ENCODE measurements at regions not wholly inside any gene's neighbourhood (a gene's known extent, or its start where the extent isn't known, plus 50 kb on each side); places are given as distances from the start of the nearest gene placed in this dataset.

DNA sequence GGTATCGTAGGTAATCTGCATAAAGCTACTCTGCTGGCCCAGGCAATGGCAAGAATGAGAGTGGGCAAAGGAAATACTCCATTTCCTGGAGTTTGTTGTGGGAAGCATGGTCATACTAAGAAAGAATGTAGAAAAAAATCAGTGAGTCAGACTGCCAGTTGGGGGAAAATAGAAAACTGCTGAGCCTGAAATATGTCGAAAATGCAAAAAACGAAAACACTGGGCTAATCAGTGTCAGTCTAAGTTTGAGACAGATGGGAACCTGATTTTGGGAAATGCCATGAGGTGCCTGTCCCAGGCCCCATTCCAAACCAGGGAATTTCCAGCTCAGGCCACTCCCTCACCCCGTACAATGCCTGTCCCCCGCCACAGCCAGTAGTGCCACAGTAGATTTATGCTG, 150.0 kb downstream of the ZNF33B start:
- Histone ChIP-seq H3K4me3 (no peak overlapping the region), H3K27ac (no peak overlapping the region), H3K9me3 (peaks cover 0 to 5% (median 0%) of the 10 kb centered on the region in 11 donors), H3K27me3 (no peaks in the 10 kb centered on the region), H3K4me1 (no peaks in the 10 kb centered on the region), H3K36me3 (no peaks in the 10 kb centered on the region)
- WGBS, 2 donors: 53 to 61% methylated on average over 5 of the region's 5 CpGs
- ATAC-seq: no peak
- TF ChIP-seq, protein P1, sequence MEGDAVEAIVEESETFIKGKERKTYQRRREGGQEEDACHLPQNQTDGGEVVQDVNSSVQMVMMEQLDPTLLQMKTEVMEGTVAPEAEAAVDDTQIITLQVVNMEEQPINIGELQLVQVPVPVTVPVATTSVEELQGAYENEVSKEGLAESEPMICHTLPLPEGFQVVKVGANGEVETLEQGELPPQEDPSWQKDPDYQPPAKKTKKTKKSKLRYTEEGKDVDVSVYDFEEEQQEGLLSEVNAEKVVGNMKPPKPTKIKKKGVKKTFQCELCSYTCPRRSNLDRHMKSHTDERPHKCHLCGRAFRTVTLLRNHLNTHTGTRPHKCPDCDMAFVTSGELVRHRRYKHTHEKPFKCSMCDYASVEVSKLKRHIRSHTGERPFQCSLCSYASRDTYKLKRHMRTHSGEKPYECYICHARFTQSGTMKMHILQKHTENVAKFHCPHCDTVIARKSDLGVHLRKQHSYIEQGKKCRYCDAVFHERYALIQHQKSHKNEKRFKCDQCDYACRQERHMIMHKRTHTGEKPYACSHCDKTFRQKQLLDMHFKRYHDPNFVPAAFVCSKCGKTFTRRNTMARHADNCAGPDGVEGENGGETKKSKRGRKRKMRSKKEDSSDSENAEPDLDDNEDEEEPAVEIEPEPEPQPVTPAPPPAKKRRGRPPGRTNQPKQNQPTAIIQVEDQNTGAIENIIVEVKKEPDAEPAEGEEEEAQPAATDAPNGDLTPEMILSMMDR (IDR thresholded peaks at IDR 0.05): no peak
- DNase-seq: no peak
- intact Hi-C loops (cut with DNase I): no loop called here

DNA sequence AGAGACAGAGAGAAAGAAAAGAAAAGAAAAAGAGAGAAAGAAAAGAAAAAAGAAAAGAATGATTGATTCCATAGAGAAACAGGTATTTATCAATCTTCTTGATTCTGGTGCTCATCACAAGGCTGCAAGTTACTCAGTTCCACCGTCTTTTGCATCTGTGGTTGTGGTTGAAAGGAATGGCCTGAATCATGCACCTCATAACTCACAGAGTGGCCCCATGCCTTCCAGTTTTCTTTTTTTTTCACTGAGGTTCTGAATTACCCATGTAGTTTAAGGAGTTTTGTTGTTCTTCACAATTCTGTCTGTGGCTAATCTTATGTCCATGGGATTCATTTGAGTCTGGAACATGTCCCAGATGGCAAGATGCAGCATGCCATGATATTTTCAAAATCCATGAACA, 156.0 kb downstream of the ZNF33B start:
- TF ChIP-seq, protein P1 (IDR thresholded peaks at IDR 0.05): no peak
- Histone ChIP-seq H3K4me3 (no peak overlapping the region), H3K36me3 (no peaks in the 10 kb centered on the region), H3K27ac (no peak overlapping the region), H3K27me3 (peaks cover 0 to 8% (median under 1%) of the 10 kb centered on the region in 7 donors), H3K9me3 (peaks cover 0 to 5% (median 0%) of the 10 kb centered on the region in 11 donors), H3K4me1 (no peaks in the 10 kb centered on the region)
- 83 to 93% methylated on average over 1 of the region's 1 CpG for WGBS, 2 donors
- DNase-seq (no peak), ATAC-seq (no peak)
- intact Hi-C loops (cut with DNase I): no loop called here

DNA sequence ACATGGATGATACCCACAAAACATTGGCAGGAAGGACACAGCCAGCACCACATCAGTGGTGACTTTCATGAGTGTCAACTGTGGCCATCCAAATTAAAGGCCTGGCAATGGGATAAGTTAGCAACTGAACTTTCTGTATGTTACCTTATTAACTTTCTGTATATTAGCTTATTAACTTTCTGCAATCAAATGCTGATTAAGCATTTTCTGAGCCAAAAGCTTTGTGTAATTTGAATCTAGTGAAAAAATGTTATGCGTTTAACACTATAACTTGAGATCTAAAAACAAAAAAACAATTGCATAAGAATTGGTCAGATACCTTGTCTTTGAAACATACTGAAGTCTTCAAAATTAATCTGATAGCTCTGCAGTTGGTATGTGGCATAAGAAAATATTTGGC, 159.3 kb downstream of the ZNF33B start:
- intact Hi-C loops (cut with DNase I): no loop called here
- ATAC-seq: no peak
- no peak for DNase-seq
- H3K27ac ChIP-seq: no peak overlapping the region
- no peaks in the 10 kb centered on the region for H3K36me3 ChIP-seq
- TF ChIP-seq, protein P1 (IDR thresholded peaks at IDR 0.05): no peak
- no peaks in the 10 kb centered on the region for H3K9me3 ChIP-seq
- WGBS, 2 donors: 95 to 96% methylated on average over 1 of the region's 1 CpG
- H3K4me1 ChIP-seq: peaks cover 0 to 7% (median 0%) of the 10 kb centered on the region in 9 donors
- no peak overlapping the region for H3K4me3 ChIP-seq
- H3K27me3 ChIP-seq: peaks cover 0 to 39% (median 24%) of the 10 kb centered on the region in 7 donors

DNA sequence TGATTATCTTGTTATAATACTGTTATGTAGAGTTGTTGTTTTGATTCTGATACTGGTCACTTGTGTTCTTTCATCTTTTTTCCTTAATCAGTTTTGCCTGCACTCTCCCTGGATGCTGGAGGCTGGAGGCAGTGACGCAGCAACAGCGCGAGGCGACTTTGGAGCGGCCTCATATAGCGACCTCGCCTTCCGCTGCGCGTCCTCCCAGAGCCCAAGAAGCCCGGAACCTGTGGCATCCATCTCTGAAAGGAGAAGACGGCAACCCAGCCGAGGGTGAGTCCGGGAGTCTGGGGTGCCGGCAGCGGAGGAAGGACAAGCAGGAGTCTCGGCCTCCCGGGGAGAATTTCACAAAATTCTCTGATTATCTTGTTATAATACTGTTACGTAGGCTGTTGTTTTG, 161.2 kb downstream of the ZNF33B start:
- H3K9me3 ChIP-seq: no peaks in the 10 kb centered on the region
- TF ChIP-seq, protein P1 (IDR thresholded peaks at IDR 0.05): no peak
- H3K27me3 ChIP-seq: peaks cover 0 to 39% (median 24%) of the 10 kb centered on the region in 7 donors
- no peak overlapping the region for H3K4me3 ChIP-seq
- H3K4me1 ChIP-seq: peaks cover 0 to 7% (median 0%) of the 10 kb centered on the region in 9 donors
- intact Hi-C loops (cut with DNase I): no loop called here
- no peak overlapping the region for H3K27ac ChIP-seq
- 73 to 84% methylated on average over 19 of the region's 19 CpGs for WGBS, 2 donors
- H3K36me3 ChIP-seq: no peaks in the 10 kb centered on the region
- DNase-seq (no peak), ATAC-seq (no peak)
